ENCODE measurements at regions not wholly inside any gene's neighbourhood (a gene's known extent, or its start where the extent isn't known, plus 50 kb on each side); places are given as distances from the start of the nearest gene placed in this dataset.

DNA sequence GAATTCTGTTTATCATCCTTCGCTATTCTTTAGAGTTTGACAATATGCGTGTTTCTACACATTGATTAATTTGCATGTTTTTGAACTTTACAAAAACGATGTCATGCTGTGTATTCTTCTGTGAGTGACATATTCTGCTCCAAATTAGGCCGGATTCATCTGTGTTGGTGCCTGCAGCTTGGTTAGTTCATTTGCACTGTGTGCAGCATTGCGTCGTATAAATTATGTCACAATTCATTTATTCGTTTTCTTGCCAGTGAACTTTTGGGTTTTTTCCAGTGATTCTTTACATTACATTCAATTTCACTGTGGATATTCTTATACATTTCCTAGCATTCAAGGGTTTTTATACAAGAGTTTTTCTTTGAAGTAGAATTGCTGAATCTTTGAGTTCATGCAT, 118.3 kb downstream of the KCNF1 start:
- Histone ChIP-seq H3K27ac (no peak overlapping the region), H3K4me1 (no peaks in the 10 kb centered on the region), H3K27me3 (no peaks in the 10 kb centered on the region), H3K36me3 (no peaks in the 10 kb centered on the region), H3K4me3 (no peak overlapping the region), H3K9me3 (peaks cover 0 to 10% (median 2%) of the 10 kb centered on the region in 4 donors)
- TF ChIP-seq POLR2A (IDR thresholded peaks at IDR 0.05) (no peak), EP300 (IDR thresholded peaks at IDR 0.05) (no peak), POLR2AphosphoS5 (IDR thresholded peaks at IDR 0.05) (no peak)
- TF ChIP-seq, protein P1, sequence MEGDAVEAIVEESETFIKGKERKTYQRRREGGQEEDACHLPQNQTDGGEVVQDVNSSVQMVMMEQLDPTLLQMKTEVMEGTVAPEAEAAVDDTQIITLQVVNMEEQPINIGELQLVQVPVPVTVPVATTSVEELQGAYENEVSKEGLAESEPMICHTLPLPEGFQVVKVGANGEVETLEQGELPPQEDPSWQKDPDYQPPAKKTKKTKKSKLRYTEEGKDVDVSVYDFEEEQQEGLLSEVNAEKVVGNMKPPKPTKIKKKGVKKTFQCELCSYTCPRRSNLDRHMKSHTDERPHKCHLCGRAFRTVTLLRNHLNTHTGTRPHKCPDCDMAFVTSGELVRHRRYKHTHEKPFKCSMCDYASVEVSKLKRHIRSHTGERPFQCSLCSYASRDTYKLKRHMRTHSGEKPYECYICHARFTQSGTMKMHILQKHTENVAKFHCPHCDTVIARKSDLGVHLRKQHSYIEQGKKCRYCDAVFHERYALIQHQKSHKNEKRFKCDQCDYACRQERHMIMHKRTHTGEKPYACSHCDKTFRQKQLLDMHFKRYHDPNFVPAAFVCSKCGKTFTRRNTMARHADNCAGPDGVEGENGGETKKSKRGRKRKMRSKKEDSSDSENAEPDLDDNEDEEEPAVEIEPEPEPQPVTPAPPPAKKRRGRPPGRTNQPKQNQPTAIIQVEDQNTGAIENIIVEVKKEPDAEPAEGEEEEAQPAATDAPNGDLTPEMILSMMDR (IDR thresholded peaks at IDR 0.05): no peak
- 85 to 88% methylated on average over 7 of the region's 7 CpGs for WGBS, 2 donors
- ATAC-seq (ENCODE audit: low FRiP score in 2 of 2) (no peak), DNase-seq (no peak)

DNA sequence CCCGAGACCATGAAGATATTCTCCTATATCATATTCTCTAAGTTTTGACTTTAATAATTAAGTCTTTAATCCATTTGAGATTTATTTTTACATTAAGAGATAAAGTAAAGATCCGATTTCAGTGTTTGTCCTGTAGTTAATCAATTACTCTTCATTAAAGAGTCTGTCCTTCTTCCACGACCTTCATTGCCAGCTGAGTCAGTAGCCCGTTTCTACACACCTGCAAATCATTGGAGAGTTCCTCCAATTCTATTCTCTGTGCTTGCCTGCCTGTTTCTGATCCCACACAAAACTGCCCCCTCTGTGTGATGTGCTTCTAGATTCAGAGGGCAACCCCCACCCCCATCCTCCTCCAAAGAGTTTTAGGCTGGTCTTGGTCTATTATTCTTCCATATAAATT, 119.2 kb downstream of the KCNF1 start:
- H3K36me3 ChIP-seq: no peaks in the 10 kb centered on the region
- peaks cover 0 to 10% (median 2%) of the 10 kb centered on the region in 4 donors for H3K9me3 ChIP-seq
- 58 to 65% methylated on average over 4 of the region's 4 CpGs for WGBS, 2 donors
- no peak overlapping the region for H3K4me3 ChIP-seq
- no peak for ATAC-seq (ENCODE audit: low FRiP score in 2 of 2)
- no peak for DNase-seq
- TF ChIP-seq POLR2AphosphoS5 (IDR thresholded peaks at IDR 0.05) (no peak), EP300 (IDR thresholded peaks at IDR 0.05) (no peak), POLR2A (IDR thresholded peaks at IDR 0.05) (no peak)
- TF ChIP-seq, protein P1 (IDR thresholded peaks at IDR 0.05): no peak
- H3K27ac ChIP-seq: no peak overlapping the region
- H3K4me1 ChIP-seq: no peaks in the 10 kb centered on the region
- no peaks in the 10 kb centered on the region for H3K27me3 ChIP-seq

DNA sequence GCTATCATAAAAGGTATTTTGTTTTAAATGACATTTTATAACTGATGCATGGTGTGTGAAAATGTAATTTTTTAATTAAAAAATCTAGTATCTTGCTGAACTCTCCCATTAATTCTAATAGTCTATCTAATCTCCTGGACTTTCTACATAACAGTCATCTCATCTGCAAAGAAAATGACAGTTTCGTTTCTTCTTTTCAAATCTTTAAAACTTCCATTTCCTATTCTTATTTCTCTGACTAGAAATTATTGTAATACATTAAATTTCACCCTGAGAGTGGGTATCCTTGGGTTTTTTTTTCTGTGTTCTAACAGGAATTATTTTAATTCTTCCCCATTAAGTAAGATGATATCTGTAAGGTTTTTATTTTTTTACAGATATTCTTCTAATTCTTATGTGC, 120.1 kb downstream of the KCNF1 start:
- Histone ChIP-seq H3K4me1 (no peaks in the 10 kb centered on the region), H3K9me3 (peaks cover 0 to 10% (median 2%) of the 10 kb centered on the region in 4 donors), H3K36me3 (no peaks in the 10 kb centered on the region), H3K4me3 (no peak overlapping the region), H3K27ac (no peak overlapping the region), H3K27me3 (no peaks in the 10 kb centered on the region)
- 62 to 74% methylated on average over 1 of the region's 1 CpG for WGBS, 2 donors
- ATAC-seq (ENCODE audit: low FRiP score in 2 of 2) (no peak), DNase-seq (no peak)
- TF ChIP-seq POLR2AphosphoS5 (IDR thresholded peaks at IDR 0.05) (no peak), EP300 (IDR thresholded peaks at IDR 0.05) (no peak), POLR2A (IDR thresholded peaks at IDR 0.05) (no peak)
- TF ChIP-seq, protein P1 (IDR thresholded peaks at IDR 0.05): no peak

DNA sequence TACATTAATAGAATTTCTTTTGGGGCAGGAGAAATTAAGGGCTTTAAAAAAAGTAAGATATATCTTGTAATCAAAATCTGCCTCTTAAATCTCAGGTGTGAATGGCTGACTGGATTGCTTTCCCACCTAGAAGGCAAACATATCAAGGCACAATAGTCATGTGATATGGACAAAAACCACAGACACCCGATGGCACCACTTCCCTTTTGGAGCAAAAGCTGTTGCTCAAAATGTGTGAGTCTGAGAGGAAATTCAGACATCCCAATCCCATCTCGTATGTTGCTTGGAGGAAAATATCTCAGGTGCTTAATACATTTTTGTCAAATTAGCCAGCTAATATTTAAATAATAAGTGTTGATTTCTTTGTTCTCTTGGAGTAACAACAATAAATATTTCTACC, 120.7 kb downstream of the KCNF1 start:
- no peak overlapping the region for H3K27ac ChIP-seq
- ATAC-seq (ENCODE audit: low FRiP score in 2 of 2) (no peak), DNase-seq (no peak)
- WGBS, 2 donors: 48 to 61% methylated on average over 2 of the region's 2 CpGs
- no peaks in the 10 kb centered on the region for H3K36me3 ChIP-seq
- H3K4me1 ChIP-seq: no peaks in the 10 kb centered on the region
- H3K9me3 ChIP-seq: peaks cover 0 to 10% (median 2%) of the 10 kb centered on the region in 4 donors
- TF ChIP-seq POLR2AphosphoS5 (IDR thresholded peaks at IDR 0.05) (no peak), POLR2A (IDR thresholded peaks at IDR 0.05) (no peak), EP300 (IDR thresholded peaks at IDR 0.05) (no peak)
- TF ChIP-seq, protein P1 (IDR thresholded peaks at IDR 0.05): no peak
- H3K4me3 ChIP-seq: no peak overlapping the region
- no peaks in the 10 kb centered on the region for H3K27me3 ChIP-seq

DNA sequence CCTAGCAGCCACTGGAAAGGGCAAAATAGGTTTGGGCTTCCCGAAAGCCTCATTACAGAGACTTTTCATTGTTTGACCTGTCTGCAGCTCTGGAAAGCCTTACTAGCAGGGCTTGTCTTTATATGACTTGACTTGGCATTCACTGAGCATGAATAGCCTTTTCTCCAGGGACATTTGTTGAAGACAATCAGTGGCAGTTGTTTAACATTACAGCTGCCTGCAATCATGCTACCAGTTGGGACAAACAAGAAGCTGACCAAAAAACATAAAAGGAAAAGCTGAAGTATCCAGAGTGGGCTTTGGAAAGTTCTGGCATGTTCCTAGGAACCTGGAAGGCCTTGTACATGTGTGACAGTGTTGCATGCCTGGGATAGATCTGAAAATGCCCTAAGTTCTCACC, 121.4 kb downstream of the KCNF1 start:
- Histone ChIP-seq H3K27ac (no peak overlapping the region), H3K27me3 (no peaks in the 10 kb centered on the region), H3K36me3 (no peaks in the 10 kb centered on the region), H3K4me3 (no peak overlapping the region), H3K9me3 (peaks cover 0 to 10% (median 3%) of the 10 kb centered on the region in 4 donors), H3K4me1 (no peaks in the 10 kb centered on the region)
- no peak for ATAC-seq (ENCODE audit: low FRiP score in 2 of 2)
- TF ChIP-seq, protein P1 (IDR thresholded peaks at IDR 0.05): no peak
- TF ChIP-seq EP300 (IDR thresholded peaks at IDR 0.05) (no peak), POLR2AphosphoS5 (IDR thresholded peaks at IDR 0.05) (no peak), POLR2A (IDR thresholded peaks at IDR 0.05) (no peak)
- WGBS, 2 donors: 92 to 100% methylated on average over 1 of the region's 1 CpG
- DNase-seq: no peak
